GM10266 (cell line): ENCODE measurements at regions not wholly inside any gene's neighbourhood (a gene's known extent, or its start where the extent isn't known, plus 50 kb on each side); places are given as distances from the start of the nearest gene placed in this dataset.

Experiments
- DNase-seq: peaks from one replicate; pipeline ENCODE4 v3.0.0; 2012; ENCODE audit errors: extremely low spot score
- TF ChIP-seq, protein P1 (sequence below): IDR thresholded peaks from 2 replicates; pipeline ENCODE4 v1.5.1; 2012; ENCODE audit warnings: mild to moderate bottlenecking, low read depth; ENCODE audit not compliant: control insufficient read depth, insufficient read depth; ENCODE audit errors: missing control alignments

DNA sequence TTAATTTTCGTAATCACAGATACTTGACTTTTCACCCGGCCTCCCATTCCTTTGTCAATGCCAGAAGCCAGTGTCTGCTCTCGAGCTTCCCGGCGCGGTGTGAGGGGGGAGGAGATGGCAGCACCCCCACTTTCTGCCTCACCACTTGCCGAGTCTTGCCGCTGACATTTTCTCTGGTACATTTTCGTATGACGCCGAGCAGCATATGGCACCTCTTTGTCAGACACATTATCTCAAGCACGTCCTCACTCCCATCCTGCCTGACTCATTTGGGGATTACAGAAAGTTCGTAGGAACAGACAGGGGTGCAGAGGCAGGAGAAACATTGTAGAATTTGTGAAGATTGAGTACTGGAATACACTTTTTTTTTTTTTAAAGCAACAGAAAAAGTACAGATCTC, 60.8 kb upstream of the SORCS3 start:
- TF ChIP-seq, protein P1, sequence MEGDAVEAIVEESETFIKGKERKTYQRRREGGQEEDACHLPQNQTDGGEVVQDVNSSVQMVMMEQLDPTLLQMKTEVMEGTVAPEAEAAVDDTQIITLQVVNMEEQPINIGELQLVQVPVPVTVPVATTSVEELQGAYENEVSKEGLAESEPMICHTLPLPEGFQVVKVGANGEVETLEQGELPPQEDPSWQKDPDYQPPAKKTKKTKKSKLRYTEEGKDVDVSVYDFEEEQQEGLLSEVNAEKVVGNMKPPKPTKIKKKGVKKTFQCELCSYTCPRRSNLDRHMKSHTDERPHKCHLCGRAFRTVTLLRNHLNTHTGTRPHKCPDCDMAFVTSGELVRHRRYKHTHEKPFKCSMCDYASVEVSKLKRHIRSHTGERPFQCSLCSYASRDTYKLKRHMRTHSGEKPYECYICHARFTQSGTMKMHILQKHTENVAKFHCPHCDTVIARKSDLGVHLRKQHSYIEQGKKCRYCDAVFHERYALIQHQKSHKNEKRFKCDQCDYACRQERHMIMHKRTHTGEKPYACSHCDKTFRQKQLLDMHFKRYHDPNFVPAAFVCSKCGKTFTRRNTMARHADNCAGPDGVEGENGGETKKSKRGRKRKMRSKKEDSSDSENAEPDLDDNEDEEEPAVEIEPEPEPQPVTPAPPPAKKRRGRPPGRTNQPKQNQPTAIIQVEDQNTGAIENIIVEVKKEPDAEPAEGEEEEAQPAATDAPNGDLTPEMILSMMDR = no peak

DNA sequence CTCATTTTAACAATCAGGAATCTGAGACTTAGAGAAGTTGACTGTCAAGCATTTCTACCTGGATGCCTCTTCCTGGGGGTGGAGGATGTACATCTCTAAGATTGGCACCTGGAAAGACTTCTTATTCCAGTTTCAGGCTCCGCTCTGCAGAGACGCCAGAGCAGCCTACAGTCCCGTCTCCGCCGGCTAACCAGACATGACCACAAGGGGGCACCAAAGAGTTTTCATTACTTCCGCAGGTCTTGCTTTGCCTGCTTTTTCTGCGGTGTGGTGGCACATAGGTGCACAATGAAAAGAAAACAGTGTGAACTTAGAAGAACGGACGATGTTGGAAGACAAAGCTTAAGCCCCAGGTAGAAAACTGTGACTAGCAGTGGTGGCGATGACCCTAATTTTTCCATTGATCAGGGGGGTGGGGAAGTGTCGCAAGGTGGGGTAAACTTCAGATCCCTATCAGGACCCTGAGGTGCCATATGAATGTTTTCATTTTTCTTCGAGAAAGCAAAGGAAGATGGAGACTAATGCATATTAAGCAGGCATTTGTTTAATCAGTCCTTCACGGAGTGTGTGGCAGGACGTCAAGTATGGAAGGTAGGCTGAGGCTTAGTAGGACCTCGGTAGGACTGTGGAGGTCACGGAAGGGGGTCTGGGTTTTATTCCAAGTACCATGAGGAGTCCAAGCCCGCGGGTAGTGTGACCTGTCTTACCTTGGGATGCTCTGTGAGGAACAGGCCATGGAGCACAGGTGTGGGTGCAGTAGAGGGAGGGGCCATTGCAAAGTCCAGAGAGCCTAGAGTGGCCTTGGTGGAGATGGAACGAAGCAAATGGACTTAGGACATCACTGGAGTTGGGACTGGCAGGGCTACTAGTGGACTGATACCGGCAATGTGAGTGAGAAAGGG, 60.1 kb upstream of the SORCS3 start:
- peak; percentile 61 for DNase-seq
- TF ChIP-seq, protein P1 = peak; percentile 79

More for the DNA sequence above, 60.8 kb upstream of the SORCS3 start:
- DNase-seq = no peak

DNA sequence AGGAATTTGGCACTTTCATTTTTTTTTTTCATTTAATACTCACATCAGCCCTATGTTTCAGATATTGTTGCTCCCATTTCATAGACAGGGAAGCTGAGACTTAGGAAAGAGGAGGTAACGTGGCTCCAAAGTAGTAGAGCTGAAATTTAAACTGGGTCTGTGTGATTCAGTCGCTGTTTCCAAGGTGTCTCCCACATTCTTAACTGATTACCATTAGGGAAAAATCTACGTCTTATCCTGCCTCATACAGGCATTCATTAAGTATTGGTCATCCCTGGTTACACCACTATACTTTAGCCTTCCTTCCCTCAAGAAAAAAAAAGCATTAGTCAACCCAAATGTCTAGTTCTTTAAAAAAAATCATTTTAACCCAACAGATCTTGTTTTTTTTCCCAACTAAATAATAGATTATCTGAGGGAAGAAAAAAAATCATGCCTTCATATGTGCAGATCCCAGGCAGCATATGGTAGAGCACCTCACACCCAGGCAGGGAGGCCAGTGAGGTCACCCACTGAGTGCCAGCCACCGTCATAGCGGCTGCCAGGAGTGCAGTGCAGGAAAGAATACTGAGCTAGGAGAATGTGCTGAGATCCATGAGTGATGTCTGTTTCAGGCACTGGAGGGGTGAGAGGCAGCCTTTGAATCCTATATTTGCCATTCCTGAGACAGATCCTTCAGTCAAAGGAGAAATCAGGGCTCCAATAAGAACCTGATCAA, 59.0 kb upstream of the SORCS3 start:
- TF ChIP-seq, protein P1 = no peak
- DNase-seq = no peak

DNA sequence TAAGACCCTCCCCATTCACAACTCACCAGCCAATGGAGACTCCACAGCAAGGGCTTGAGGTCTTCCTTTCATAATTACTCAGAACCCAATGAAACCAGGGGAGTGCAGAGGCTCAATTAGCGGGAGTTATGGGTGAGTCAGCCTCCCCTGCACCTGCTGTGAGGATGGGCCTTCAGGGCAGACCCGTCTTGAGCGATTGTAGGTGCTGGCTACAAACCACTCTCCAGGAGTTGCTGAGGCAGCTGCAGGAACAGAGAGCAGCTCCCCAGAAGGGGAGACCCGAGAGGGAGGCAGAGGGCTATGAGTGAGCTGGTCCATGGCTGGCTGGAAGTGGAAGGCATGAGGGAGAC, 58.5 kb upstream of the SORCS3 start:
- TF ChIP-seq, protein P1 = no peak
- no peak for DNase-seq

DNA sequence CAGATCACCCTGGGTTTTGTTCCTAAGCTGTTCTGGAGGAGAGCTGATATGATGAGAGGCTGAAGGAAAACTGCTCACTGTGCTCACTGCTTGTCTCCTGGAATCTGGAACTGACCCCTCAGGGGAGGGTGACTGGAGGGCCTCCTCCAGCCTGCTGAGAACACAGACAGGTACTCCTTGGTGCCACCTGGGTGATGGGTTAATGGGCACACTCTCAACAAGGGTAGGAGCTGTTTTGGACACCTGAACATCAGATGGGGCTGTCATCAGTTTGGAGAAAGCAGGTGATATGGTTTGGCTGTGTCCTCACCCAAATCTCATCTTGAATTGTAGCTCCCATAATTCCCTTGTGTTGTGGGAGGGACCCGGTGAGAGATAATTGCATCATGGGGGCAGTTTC, 58.1 kb upstream of the SORCS3 start:
- no peak for DNase-seq
- TF ChIP-seq, protein P1 = no peak

DNA sequence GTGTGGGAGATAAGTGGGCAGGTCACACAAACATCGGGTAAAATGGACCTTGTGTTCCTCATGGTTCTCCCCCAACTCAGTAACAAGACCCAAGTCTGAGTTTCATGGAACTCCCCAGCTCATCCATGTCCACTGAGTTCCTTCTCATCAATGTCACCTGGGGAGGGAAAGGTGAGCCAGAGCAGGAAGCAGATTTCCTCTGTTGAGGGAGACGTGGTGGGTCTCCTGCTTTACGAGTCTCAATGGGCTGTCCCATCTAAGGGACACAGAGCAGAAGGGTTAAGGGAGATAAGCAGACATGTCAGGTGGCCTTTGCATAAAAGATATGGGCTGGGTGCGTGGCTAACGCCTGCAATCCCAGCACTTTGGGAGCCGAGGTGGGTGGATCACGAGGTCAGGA, 56.5 kb upstream of the SORCS3 start:
- DNase-seq = no peak
- TF ChIP-seq, protein P1 = no peak

DNA sequence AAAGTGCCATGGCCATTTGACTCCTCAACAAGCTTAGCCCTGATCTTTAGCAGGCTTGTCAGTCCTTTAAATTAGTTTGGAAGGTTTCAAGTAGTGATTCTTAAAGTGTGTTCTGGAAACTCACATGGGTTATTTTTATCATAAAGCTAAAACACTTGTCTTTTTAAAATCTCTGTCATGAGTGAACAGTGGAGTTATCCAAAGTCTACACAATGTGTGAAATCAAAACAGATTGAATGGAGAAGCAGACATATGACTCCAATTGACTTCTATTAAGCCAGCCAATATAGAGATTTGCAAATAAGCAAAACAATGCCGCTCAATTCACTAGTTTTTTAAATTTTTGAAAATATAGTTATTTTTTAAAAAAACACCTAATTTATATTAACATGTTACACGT, 53.3 kb upstream of the SORCS3 start:
- TF ChIP-seq, protein P1 = no peak

More for the DNA sequence above, 53.3 kb upstream of the SORCS3 start:
- DNase-seq = no peak
